ENCODE measurements at regions not wholly inside any gene's neighbourhood (a gene's known extent, or its start where the extent isn't known, plus 50 kb on each side); places are given as distances from the start of the nearest gene placed in this dataset.

GRCh38 chr21:43364261-43364510 lies 62.7 kb downstream of the SIK1 start:
- no peak for DNase-seq (ENCODE audit: low spot score)

- DNase-seq (ENCODE audit: low spot score) = no peak
These were observed 63.2 kb downstream of the SIK1 start for GRCh38 chr21:43363506-43364260.

- DNase-seq (ENCODE audit: low spot score) = no peak
These were observed 64.0 kb downstream of the SIK1 start for GRCh38 chr21:43362915-43363314.

DNA sequence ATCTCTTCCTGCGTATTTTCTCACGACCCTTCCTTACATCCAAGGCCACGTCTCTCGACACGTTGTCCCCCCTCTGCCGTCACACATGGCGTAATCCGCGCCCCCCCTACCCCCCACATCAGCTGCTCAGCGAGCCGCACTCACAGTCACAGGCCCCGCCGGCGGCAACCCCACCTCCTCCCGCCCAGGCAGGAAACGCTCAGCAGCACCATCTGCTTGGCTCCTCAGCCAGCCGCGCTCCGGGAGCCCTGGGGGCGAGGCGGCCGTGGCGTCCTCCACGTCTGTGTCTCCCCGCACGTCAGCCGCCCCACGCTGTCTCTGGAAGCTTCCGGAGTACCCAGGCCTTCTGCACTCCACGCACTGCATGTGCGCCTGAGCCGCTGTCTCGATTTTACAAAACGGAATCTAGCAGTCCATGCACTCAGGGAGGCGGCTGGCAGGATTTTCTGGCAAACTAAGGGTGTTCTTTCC lies 64.6 kb downstream of the SIK1 start:
- DNase-seq (ENCODE audit: low spot score) = no peak

DNA sequence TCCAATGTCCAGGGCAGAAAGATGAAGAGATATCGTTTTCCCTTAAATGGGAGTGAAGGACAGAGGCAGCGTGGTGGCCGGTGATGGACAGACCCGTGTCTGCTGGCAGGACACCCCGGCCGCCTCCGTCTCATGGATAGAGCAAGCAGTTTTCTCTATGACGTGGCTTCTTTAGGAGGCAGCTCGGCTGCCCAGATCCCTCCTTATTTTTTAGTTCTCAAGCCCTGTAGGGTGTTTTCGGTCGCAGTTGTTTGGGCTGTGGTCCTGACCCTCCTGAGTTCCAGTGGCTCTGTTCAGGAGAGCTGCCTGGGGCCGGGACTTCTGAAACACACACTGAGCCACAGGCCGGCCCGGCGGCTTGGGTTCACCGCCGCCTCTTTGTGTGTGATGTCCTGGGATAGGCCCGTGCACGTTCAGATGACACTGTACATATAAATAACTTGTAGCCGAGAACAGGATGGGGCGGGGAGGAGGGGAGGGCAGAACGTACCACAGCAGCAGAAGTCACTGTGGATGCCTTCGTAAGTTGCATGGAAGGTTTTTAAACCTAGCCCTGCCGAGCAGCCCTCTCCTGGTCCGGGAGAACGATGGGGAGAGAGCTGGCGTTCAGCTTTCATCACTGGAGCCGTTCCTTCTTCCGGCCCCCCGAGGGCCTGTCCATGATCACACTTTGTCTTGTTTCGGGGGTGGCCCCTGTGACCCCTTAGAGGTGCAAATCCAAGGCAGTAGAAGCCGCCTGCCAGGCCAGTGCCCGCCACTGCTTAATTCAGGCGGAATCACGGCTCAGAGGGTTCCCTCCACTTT lies 65.2 kb downstream of the SIK1 start:
- DNase-seq (ENCODE audit: low spot score) = no peak

GRCh38 chr21:43361127-43361492 lies 65.8 kb downstream of the SIK1 start:
- DNase-seq (ENCODE audit: low spot score) = no peak

DNA sequence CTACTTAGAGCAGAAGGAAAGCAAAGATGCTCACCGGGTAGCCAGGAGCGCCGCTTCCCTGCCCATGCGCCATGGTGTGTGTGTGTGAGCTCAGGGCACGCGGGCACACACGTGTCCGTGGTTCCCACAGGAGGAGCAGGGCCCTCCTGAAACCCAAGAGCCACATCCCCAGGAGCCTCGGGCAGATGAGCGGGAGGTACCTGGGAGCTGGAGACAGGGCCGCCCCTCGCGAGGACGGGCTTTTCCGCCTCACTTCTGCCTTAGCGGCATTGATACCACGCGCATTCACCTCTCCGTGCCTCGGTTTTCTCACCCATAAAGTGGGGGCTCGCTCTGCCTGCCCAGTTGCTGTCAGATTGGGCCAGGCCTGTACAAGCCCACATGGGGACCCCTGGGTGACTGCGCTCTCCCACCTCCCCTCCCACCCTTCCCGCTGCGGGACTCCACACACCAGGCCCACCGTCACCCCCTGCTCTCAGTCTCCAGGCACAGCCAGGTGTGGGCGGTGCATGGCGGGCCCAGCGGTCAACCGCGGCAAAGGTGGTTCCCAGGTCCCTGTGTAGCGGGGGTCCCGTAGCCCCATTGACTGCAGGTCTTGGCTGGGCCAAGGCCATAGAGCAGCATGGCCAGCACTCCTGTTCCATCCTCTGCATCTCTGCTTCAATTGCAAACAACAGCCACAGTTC lies 66.3 kb downstream of the SIK1 start:
- no peak for DNase-seq (ENCODE audit: low spot score)

GRCh38 chr21:43358940-43359822 lies 67.8 kb downstream of the SIK1 start:
- DNase-seq (ENCODE audit: low spot score) = no peak

GRCh38 chr21:43357715-43358430 lies 69.1 kb downstream of the SIK1 start:
- no peak for DNase-seq (ENCODE audit: low spot score)

- DNase-seq (ENCODE audit: low spot score) = no peak
These were observed 71.0 kb downstream of the SIK1 start for GRCh38 chr21:43355925-43356289.

- DNase-seq (ENCODE audit: low spot score) = no peak
These were observed 71.5 kb downstream of the SIK1 start for GRCh38 chr21:43355266-43355924.

GRCh38 chr21:43354666-43355065 lies 72.3 kb downstream of the SIK1 start:
- DNase-seq (ENCODE audit: low spot score) = no peak

- no peak for DNase-seq (ENCODE audit: low spot score)
These were observed 72.9 kb downstream of the SIK1 start for GRCh38 chr21:43354026-43354420.

DNA sequence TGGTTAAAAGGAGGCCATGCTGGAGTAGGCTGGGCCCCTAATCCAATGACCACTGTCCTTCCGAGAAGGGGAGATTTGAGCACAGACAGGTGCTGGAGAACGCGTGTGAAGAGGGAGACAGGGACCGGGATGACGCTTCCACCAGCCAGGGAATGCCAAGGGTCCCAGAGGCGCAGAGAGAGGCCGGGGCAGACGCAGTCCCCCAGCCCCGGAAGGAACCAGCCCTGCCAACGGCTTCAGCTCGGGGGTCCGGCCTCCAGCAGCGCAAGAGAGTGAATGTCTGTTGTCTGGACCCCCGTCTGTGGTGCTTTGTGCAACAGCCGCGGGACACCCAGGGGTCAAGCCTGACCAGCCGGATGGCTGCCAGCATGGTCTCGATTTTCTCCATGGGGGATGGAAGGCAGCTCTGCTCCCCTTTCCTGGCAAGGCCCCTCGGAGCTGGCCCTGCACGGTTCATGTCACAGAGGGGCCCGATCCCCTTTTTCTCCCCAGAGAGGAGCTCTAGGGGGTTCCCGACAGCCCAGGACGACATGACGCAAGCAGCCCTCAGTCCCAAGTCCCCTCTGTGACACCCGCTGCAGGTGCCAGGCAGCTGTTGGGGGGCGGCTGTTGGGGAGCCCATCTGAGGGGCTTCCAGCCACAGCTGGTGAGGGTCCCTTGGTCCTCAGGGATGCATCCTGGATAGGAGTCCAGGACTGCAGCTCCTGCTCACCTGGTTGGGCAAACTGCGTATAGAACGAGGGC lies 73.5 kb downstream of the SIK1 start:
- no peak for DNase-seq (ENCODE audit: low spot score)

DNA sequence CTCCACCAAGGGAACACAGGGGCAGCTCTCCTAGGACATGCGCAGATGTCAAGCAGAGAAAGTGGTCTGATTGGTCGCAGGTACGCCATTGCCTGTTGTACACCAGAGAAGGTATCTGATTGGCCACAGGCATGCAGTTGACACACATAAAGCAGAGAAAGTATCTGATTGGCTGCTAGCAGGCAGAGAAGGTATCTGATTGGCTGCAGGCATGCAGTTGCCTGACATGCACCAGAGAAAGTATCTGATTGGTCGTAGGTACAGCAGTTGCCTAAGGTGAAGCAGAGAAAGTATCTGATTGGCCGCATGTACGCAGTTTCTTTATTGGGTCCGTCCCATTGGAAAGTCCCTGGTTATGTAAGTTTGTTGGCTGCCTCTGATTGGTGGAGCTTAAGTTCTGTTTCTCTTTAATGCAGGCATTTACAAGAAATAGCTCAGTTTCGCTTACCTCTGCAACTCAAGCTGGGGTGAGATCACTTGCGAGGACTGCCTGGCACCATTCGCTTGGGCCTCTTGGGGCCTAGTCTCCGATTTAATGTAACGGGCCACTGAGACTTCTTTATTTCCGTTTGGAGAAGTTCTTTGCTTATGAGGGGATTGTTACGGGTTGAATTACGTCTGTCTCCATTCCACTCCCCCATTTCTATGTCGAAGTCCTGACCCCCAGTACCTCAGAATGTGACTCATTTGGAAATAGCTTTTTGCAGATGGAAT lies 74.2 kb downstream of the SIK1 start:
- DNase-seq (ENCODE audit: low spot score) = no peak

DNA sequence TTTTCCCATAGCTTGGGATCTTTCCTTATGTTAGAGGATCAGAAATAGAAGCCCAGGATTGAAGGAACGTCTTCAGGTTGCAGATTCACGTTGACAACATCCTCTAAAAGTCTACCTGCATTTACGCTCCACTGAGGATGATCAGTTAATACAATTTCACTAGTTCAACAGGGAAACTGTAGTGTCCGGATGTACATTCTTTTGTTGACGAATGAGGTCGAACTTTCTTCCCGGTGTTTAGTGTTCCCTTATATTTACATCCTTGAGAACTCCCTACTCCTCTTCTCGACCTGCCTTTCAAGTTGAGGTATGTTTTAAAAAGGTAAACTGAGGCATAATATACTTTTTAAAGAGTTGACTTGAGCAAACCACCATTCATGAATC lies 74.8 kb downstream of the SIK1 start:
- no peak for DNase-seq (ENCODE audit: low spot score)

GRCh38 chr21:43351501-43352153 lies 75.3 kb downstream of the SIK1 start:
- DNase-seq (ENCODE audit: low spot score) = no peak

- no peak for DNase-seq (ENCODE audit: low spot score)
These were observed 77.3 kb downstream of the SIK1 start for GRCh38 chr21:43349644-43350043.

DNA sequence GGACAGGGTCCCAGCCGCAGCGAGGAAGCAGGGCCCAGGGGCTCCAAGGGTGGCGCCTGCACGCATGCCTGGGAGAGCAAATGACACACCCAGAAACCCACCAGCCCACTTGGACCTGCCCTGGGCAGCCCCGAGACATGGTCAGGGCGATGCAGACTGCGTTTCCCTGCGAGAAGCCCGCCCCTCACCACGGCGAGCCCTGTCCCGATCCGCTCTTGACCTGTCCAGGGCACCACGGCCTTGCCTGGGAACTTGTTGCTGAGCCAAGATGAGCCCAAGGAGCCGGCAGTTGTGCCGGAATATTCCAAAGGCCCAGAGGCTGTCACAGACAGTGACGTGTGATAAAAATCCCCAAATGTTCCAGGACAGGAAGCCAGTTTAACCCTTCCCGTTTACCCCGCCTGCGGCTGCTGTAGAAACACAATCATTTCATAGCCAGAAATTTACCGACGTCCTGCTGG lies 78.1 kb downstream of the SIK1 start:
- no peak for DNase-seq (ENCODE audit: low spot score)

All from ecto neural progenitor cell (in vitro differentiated cells).